ENCODE measurements at regions not wholly inside any gene's neighbourhood (a gene's known extent, or its start where the extent isn't known, plus 50 kb on each side); places are given as distances from the start of the nearest gene placed in this dataset.

DNA sequence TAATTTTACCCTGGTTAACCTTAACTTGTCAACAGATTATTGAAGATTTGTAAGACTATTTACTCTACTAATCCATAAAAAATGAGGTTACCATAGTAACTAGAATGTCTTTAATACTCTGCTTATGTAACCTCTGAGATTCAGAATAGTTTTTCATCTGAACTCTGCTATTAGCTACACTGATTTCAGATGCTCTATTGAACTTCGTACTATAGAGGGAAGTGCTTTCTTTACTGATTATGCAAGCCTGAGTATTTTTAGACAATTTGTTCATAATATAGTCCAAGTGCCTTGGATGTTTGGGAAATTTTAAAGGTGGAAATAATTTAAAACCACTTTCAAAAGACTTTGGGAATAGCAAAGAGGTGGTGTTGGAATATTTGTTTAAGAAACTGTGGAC, 107.9 kb upstream of the GBE1 start:
- TF ChIP-seq, protein P1, sequence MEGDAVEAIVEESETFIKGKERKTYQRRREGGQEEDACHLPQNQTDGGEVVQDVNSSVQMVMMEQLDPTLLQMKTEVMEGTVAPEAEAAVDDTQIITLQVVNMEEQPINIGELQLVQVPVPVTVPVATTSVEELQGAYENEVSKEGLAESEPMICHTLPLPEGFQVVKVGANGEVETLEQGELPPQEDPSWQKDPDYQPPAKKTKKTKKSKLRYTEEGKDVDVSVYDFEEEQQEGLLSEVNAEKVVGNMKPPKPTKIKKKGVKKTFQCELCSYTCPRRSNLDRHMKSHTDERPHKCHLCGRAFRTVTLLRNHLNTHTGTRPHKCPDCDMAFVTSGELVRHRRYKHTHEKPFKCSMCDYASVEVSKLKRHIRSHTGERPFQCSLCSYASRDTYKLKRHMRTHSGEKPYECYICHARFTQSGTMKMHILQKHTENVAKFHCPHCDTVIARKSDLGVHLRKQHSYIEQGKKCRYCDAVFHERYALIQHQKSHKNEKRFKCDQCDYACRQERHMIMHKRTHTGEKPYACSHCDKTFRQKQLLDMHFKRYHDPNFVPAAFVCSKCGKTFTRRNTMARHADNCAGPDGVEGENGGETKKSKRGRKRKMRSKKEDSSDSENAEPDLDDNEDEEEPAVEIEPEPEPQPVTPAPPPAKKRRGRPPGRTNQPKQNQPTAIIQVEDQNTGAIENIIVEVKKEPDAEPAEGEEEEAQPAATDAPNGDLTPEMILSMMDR (IDR thresholded peaks at IDR 0.05) = no peak
- TF ChIP-seq POLR2A (IDR thresholded peaks at IDR 0.05) = no peak

Measured in heart left ventricle (tissue), 13 donors.